Erythroblast (primary cell): ENCODE measurements at regions not wholly inside any gene's neighbourhood (a gene's known extent, or its start where the extent isn't known, plus 50 kb on each side); places are given as distances from the start of the nearest gene placed in this dataset.

ENCODE experiments used
- GATA1 ChIP-seq: IDR thresholded peaks from 2 replicates; pipeline ENCODE4 v1.6.1; 2011; ENCODE audit warnings: low read depth, mild to moderate bottlenecking, control low read depth, low read length, moderate library complexity
- POLR2A ChIP-seq: IDR thresholded peaks from 2 replicates; pipeline ENCODE4 v1.6.1; 2011; ENCODE audit warnings: mild to moderate bottlenecking, low read length

- TF ChIP-seq POLR2A (no peak), GATA1 (no peak)
Measured at GRCh38 chr2:67922080-67922785, 140.6 kb downstream of the C1D start.
